Right renal cortex interstitium (tissue), 3 donors: ENCODE measurements at regions not wholly inside any gene's neighbourhood (a gene's known extent, or its start where the extent isn't known, plus 50 kb on each side); places are given as distances from the start of the nearest gene placed in this dataset.

Experiments
- DNase-seq, 3 donors: peaks; one replicate each; pipeline ENCODE4 v3.0.0-alpha.2; 2013; ENCODE audit warnings: low read depth in 3 of 3, low spot score in 2 of 3

DNA sequence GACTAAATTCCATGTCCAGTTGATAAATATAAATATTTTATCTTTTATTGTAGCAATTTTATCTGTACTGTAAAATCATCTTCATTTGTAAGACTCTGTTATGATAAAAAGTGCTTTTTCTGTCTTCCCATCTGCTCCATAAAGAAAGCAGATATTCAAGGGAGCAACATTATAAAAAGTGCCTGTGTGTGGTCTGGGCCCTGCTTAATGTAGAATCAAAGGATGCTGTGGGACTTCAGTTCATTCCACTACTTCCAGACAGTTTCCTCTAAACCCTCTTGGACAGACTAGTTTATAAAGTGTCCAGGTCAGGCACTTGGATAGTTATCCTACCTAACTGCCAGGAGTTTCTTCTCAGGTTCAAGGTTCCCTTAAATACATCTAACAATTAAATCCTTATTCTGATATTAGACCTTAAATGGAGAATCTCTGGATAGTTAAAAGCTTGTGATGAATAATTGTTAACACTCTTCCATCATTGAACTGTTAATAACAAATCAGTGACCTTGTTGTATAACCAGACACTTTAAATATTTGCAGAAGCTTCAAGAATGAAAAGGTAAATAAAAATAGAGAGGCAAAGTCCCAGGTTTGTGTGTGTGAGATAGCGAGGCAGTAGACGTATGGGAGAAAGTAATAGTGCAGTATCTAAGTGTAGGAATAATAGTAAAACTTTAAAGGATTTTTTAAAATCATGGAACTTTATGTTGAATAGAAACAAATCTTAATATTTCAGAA, 237.5 kb upstream of the CTSO start:
- DNase-seq: no peak

DNA sequence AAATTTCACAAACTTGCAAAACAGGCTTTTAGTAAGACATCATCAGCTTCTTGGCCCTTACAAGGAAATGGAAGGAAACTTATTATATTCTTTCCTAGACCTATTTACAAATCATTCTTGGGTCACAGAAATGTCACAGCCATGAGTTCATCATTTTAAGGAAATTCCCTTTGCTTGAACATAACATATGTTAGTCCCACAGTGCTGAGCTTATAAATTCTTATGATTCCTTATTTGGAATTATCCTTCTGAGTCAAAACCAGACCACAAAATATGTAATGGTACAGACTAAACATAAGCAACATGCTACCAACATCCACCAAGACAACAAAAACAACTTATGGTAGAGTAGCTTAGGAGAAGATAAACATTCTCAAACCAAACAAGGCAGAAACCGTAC, 236.9 kb upstream of the CTSO start:
- no peak for DNase-seq

GRCh38 chr4:156188596-156188995, 234.9 kb upstream of the CTSO start:
- DNase-seq: no peak

- no peak for DNase-seq
Observed at GRCh38 chr4:156186111-156186510, 232.4 kb upstream of the CTSO start.

GRCh38 chr4:156185514-156186055, 231.9 kb upstream of the CTSO start:
- no peak for DNase-seq

DNA sequence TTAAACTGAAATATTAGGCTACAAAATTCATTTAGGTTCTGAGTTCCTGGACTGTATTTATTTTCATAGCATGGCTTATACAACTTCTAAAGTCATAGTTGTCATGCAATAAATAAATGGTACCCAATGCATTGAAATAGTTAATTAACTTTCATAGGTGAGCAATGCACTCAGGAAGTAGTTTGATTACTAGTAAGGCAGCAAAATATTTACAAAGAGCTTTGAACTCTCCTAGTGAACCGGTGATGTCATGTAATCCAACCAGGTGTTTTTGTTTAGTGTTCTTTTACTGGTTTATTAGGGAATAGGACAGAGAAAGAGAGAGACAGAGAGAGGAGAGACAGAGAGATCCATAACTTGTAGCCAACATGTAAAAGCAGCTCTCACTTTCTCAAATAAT, 228.6 kb upstream of the CTSO start:
- no peak for DNase-seq

DNA sequence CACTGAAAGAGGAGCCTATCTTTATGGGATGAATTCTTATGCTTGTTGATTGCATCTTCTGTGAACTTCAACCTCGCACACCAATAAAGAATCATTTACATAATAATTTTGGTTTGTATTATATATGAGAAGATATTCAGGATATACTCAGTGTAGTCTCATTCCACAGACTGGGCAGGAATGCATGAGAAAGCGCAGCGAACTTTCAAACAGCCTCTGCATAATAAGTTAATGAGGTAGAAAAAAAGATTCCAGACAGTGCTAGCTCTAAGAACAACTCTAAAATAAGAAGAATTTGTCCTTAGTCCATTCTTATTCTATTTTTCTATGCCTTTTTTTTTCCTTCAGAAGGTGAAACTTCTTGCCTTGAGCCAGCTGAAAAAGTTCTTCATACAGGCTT, 224.3 kb upstream of the CTSO start:
- no peak for DNase-seq

- no peak for DNase-seq
Observed at GRCh38 chr4:156176896-156177295, 223.2 kb upstream of the CTSO start.

GRCh38 chr4:156173937-156174336, 220.3 kb upstream of the CTSO start:
- no peak for DNase-seq

DNA sequence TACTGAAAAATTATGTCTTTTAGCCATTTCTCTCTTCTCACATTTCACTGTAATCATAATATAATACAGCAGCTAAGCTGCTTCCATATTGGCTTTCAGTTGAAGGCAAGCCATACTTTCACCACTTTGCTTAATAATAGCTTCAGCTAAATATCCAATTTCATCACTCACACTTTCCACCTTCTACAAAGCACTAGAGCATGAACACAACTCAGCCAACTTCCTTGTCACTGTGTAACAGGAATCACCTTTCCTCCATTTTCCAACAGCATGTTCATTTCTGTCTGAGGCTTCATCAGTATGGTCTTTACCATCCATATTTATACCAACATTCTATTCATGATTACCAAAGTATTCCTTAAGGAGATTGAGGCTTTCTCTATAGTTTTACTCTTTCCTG, 219.8 kb upstream of the CTSO start:
- DNase-seq: no peak

DNA sequence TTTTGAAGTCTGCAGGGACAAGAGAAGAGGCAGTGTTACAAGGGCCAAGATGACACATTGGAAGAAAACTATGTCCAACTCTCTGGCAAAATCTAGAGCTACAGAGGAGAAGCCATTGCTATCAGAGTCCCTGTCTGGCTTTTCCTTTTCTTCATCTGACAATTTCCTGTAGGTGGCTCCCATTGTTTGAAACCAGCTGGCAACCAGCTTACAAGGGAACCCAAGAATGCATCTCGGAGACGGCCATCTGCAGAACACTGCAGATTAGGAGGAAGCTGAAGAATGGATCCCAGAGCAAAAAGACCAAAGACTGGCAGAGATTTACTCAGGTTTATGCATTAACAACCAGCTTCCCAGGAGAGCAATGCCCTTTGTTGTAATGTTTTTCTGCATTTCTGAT, 216.2 kb upstream of the CTSO start:
- no peak for DNase-seq

- DNase-seq: peak in 1 of 3 donors; percentile 49
Observed at GRCh38 chr4:156169011-156169410, 215.3 kb upstream of the CTSO start.

GRCh38 chr4:156168288-156168687, 214.6 kb upstream of the CTSO start:
- DNase-seq: no peak

- DNase-seq: no peak
Observed at GRCh38 chr4:156158747-156159146, 205.1 kb upstream of the CTSO start.

GRCh38 chr4:156154978-156155377, 201.3 kb upstream of the CTSO start:
- no peak for DNase-seq

DNA sequence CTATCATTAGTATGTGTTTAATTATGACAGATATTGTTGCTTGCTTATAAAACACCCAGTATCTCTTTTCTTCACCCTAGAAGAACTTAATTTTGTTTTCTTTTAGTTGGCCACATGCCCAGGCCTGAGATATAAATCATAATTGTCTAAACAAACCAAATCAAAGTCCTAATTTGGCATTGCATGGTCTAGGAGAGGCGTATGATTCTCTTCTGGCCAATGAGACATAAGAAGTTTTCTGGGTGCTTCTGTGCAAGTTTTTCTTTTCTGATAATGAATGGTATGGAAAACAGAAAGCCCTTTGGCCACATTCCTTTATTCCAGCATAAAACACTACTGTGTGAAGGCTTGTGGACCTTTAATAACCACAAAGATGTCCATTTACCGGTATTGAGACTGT, 192.9 kb upstream of the CTSO start:
- DNase-seq: no peak

- DNase-seq: no peak
Observed at GRCh38 chr4:156144961-156145360, 191.3 kb upstream of the CTSO start.

DNA sequence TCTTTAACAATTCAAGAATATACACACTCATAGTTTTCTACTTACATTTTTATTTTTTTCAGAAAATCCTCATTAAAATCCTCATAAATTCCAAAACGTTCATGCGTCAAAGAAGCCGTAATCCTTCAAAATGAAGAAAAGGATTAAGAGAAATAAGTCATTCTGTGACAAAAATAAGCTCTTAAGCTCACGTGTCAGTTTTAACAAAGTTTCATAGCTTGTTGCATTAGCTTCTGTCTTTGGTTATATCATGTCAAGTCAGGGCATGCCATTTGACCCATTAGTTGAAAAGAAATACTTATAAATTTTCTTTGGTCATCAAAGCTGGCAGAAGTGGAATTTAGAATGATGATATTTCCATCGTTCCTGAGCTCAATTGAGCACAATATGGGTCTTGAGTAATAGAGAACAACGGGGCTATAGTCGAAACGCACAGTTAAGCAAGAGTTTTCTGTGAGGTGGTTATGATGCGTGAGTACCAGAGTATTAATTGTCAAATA, 185.2 kb upstream of the CTSO start:
- no peak for DNase-seq

DNA sequence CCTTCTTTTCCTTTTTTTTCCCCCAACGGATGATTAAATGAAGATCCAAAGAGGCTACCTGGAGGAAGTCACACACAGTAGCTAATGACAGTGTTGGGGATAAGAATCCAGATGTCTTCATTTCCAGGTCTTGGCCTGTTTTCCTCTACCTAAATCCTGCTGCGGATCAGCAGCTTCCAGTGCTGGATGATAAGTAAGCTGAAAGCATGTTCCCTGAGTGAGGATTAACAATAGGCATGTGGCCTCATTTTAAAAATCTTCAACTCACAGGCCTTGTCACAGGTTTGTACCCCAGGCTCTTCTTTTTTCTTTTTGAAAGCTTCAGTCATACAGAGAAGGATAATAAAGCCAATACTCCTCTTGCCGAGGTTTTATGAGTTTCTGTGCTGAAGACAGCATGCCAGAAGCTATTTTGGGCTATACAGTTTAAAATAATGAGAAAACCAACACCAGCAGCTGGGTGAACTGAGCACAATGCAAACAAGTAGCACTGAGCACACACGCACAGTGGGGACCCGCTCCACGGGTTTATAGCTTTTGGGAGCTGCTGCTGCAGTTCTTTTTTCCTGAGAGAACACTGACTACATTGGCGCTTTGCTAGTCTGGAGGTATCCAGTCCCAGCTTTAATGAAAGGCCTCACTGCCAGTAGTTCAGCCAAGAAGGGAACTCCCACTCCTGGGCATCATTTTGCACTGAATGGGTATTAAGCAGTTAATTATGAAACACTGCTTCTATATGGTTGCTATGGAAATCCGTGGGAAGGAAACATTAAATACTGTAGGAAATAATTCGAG, 184.2 kb upstream of the CTSO start:
- no peak for DNase-seq

DNA sequence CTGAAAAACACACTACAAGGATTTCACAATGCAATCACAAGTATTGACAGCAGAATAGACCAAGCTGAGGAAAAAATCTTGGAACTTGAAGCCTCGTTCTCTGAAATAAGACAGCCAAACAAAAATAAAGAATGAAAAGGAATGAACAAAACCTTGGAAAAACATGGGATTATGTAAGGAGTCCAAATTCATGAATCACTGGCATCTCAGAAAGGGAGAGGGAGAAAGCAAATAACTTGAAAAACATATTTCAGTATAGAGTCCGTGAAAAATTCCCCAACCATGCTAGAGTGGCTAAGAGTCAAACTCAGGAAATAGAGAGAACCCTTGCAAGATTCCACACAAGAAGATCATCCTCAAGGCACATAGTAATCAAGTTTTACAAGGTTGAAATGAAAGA, 178.5 kb upstream of the CTSO start:
- DNase-seq: no peak

GRCh38 chr4:156128616-156129015, 174.9 kb upstream of the CTSO start:
- DNase-seq: no peak
